Suppressor macrophage (primary cell): ENCODE measurements at regions not wholly inside any gene's neighbourhood (a gene's known extent, or its start where the extent isn't known, plus 50 kb on each side); places are given as distances from the start of the nearest gene placed in this dataset.
"Not testable (repeated sequence)": the region's sequence is repeated elsewhere in the genome, so short reads cannot be mapped to it uniquely, and the experiment has no call there.

ENCODE experiments used
- DNase-seq, 4 experiments: peaks; one replicate each; pipeline ENCODE4 v3.0.0-alpha.2; 2020 to 2022

- DNase-seq = no peak
These were observed 1512.8 kb upstream of the LRRTM3 start for GRCh38 chr10:65413001-65413400.

- DNase-seq = no peak
These were observed 1510.5 kb upstream of the LRRTM3 start for GRCh38 chr10:65415318-65415717.

DNA sequence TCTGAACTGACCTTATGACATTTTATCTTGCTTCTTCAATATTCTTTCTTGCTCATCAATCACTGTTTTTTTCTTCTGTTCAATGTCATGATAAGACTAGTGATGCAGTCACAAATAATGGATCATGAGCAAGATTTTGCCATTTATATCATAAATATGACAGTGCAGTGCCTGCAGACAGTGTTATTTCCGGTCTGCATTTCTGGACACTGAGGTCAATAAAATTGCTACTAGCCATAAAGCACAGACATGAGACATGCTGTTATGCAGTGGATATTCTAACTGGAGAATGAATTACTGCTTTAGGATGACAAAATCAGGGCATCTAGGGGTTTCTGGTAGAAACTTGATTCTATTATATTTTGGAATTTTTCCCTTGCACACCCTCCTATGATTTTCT, 1509.7 kb upstream of the LRRTM3 start:
- DNase-seq = no peak

DNA sequence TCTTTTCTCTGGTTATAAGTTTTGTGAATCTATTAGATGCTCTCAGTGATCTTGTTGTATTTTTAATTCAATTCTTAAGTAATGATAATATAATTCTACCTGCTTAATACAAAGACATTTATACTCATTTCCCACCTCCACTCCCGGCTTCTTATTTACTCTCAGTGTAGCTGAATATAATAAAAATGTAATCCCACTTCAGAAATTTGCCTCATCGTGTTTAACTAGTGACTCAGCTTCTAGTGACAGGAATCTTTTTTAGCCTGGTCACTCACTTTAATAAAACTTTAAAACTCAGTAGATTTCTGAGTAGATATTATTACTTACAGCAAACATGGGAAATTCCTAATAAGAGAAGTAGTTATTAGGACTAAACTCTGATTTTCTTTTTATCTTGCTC, 1506.2 kb upstream of the LRRTM3 start:
- no peak for DNase-seq

DNA sequence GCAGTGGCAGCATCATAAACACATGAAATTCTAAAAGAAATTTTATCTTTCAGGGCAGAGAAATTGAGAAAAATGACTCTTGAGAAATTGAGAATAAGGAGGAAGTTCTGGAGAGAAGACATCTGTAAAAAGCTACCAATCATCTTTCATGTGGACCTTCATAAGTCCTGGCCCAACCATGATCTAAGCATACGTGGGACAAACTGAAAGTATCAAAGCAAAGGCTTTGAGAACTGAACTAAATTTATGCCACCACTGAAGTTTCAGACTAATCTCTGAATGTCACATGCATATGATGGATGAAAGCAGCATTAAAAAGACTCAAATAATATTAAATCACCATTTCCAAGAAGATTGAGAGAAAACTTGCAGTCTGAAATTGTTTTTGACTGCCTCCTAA, 1502.8 kb upstream of the LRRTM3 start:
- DNase-seq = no peak

GRCh38 chr10:65429381-65429780, 1496.5 kb upstream of the LRRTM3 start:
- not testable (repeated sequence) for DNase-seq

GRCh38 chr10:65430979-65431378, 1494.9 kb upstream of the LRRTM3 start:
- no peak for DNase-seq

DNA sequence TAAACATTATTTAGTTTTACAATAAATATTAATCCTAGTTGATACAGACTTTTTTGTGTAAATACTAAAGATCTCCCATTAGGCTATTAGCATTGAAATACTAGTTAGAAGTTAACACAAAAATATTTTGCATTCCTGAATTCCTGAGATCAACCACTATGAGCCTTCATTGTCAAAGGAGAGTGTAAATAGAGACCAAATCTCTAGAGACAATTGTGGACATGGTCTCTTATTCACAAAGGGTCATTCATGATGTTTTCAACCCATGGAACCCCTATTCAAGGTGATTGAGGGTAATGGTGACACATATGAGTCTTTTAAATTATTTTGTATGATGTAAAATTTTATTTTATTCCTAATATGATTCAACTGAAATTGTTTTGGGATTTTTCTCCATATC, 1454.8 kb upstream of the LRRTM3 start:
- no peak for DNase-seq

- DNase-seq = no peak
These were observed 1443.0 kb upstream of the LRRTM3 start for GRCh38 chr10:65482848-65483247.

DNA sequence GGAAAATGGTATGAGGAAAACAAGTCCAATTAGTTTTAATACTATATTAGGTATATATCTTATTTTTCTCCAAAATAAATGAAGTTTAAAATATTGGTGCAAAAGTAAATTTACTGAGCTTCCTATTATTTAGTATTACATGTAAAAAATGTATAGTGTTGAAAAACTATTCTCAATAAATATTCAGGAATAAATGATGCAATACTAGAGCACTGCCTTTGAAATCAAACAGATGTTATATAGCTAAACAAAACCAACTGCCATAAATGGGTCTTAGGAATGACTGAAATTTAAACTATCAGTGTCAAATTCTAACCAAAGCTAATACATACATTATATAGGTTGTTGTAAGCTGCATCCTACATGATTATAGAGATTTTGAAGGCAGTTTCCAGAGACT, 1434.0 kb upstream of the LRRTM3 start:
- DNase-seq = no peak

DNA sequence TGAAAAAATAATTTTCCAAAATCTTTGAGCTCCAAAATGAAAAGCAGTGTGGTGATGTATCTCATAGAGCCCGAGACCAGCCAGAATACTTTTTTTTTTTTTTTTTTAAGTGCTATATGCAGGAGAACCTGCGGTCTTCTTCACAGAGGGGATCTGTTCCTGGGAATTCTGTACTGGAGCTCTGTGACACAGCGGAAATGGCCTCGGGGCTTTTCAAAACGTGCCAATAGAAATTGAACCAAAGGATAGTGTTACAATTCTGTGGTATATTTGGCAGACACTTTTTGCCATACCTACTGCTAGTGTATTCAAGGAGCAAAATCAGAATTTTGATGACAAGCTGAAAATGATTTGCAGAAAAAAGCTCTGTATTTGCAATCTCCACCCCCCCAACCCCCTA, 1429.3 kb upstream of the LRRTM3 start:
- DNase-seq = no peak

DNA sequence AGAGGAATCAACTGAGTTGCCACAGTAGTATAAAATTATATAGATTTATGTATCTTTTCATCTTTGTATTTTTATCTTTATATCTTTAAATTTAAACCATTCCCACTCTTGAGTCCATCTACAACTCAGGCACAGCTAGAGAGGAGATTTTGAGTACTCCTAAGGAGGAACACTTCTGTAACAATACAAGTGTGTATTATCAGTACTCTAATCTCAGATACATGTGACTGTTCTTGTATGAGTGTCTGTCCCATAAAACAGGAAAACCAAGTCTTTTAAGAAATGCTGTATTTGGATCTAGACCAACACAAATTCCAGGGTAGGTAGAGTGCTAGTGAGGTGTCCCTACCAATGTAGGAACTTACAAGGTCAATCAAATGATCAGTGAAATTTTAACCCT, 1428.0 kb upstream of the LRRTM3 start:
- DNase-seq = no peak

GRCh38 chr10:65500716-65501115, 1425.1 kb upstream of the LRRTM3 start:
- DNase-seq = no peak

- no peak for DNase-seq
These were observed 1424.6 kb upstream of the LRRTM3 start for GRCh38 chr10:65501259-65501658.

- DNase-seq = no peak
These were observed 1407.5 kb upstream of the LRRTM3 start for GRCh38 chr10:65518379-65518778.

- no peak for DNase-seq
These were observed 1396.8 kb upstream of the LRRTM3 start for GRCh38 chr10:65528986-65529385.

DNA sequence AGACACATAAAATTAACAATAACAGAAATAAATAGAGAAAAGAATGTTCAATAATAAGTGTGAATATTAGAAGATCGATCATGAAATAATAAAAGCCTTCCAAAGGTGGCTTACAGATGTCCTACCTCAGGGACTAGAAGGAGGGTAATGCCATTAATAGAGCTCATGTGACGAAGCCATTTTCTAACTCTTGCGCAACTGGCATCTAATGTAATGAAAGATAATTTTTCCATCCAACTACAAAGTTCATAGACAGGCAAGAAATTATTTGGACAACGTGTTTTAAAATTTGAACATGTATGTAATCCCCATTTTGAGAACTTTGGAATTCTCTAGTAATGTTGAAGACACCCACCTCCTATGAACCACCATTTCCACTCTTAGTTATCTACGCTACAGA, 1394.3 kb upstream of the LRRTM3 start:
- DNase-seq = no peak

DNA sequence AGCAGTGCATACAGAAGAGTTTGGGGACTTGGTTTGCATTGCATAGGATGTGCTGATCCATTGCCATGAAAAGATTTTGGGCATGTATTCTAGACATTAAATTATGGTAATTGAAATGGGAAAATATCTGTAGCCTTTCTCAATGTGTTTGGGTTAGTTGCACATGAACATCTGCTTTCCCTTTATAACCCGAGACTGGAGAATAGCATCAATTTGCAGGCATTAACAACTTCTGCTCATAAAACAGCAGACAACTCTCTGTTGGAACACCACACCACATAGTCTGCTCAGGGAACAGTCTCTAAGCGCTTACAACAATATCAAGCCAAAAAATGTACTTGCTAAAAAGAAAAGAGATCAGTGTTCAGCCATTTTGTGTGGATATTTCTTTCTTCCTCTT, 1391.1 kb upstream of the LRRTM3 start:
- DNase-seq = no peak

DNA sequence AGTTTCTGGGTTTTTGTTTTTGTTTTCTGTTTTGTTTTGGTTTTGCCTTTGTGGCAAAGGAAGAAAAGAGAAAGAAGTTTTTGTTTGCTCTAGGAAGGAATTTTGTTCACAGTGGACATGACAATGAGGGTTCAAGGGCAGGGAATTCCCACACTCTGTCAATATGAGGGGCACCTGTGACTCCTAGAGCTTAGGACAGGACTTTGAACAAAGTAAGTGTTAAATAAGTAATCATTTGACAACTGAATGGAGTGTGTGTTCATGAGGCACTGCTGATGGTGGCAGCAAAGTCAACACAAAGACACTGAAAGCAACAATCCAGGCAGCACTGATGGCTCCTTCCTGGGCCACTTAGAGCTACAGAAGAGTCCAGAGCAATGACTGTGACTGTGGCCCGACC, 1381.1 kb upstream of the LRRTM3 start:
- DNase-seq = no peak

DNA sequence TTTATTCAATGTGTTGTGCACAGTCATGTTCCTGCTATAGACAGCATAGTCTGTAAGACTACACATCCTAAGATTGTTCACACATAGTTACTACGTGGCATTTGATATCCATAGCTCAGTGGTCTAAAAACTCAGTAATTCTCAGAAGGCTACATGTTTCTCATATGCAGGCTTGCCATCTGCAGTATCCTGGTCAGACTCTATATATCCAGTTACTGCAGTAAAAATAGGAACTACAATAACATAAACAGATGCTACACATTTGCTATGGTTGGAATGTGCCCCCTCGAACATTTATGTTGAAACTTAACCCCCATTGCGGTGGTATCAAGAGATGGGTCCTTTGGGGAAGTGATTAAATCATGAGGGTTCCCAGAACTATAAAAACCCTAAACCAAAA, 1377.8 kb upstream of the LRRTM3 start:
- DNase-seq = no peak

DNA sequence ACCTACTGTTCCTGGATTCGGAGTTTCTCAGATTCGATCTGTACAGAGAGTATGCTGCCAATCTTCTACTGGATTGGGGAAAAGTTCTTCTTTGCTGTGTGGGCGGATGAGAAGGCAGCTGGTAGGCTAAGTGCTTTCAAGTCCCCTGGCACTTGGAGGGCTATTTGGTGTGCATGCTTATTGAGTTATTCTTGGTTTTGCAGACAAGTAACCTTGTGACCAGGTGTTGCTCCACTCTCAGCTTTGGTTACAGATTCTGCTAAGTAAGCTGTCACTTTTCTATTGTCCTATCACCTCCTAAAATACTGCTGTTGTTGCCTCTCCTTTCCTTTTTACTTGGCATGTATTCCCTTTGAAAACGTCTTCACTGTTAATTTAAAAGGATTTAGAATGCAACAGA, 1375.1 kb upstream of the LRRTM3 start:
- DNase-seq = no peak

- DNase-seq = no peak
These were observed 1370.6 kb upstream of the LRRTM3 start for GRCh38 chr10:65555192-65555591.

DNA sequence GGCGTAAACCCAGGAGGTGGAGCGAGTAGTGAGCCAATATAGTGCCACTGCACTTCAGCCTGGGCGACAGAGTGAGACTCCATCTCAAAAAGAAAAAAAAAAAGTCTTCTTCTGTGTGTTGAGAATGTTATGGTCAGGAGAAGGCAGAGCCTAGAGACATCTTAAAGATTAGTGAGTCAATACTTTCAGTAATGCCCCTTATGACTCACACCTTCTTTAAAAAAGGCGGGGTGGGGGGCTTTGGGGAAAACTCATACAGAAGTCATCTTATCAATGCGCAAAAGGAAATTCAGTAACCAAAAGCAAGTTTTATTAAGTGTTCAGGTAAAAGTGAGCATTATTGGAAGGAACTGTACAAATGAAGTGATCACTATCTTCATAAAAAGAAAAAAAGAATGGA, 1369.8 kb upstream of the LRRTM3 start:
- no peak for DNase-seq

DNA sequence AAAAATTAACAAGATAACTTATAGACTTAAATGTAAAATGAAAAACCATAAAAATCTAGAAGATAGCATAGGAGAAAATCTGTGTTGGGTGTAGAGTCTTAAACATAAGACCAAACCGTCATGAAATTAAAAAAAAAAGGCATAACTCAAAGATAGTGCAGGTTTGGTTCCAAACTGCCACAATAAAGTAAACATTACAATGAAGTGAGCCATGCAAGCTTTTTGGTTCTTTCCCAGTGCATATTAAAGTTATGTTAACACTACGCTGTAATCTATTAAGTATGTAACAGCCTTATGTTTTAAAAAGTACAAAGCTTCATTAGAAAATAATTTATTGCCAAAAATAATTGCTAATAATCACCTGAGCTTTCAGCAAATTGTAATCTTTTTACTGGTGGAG, 1366.5 kb upstream of the LRRTM3 start:
- no peak for DNase-seq

- DNase-seq = no peak
These were observed 1360.6 kb upstream of the LRRTM3 start for GRCh38 chr10:65565246-65565645.

- no peak for DNase-seq
These were observed 1358.9 kb upstream of the LRRTM3 start for GRCh38 chr10:65566906-65567305.
